PC-9 (cell line): ENCODE measurements at regions not wholly inside any gene's neighbourhood (a gene's known extent, or its start where the extent isn't known, plus 50 kb on each side); places are given as distances from the start of the nearest gene placed in this dataset.

Experiments used
- BruUV-seq: library from RNA; stranded (reverse); fragments of 400-500 nt; replicated peaks from 2 replicates; lab custom pipeline; 2021; lab: Mats Ljungman, UMichigan
- CTCF ChIA-PET: fragments of 300-600 bp; sonication (Branson Sonifier 250); formaldehyde crosslinking; loops from one replicate; lab custom pipeline; 2022; ENCODE audit warnings: antibody characterized with exemption; lab: Charles Lee
- POLR2A ChIA-PET: fragments of 300-600 bp; sonication (Branson Sonifier 250); formaldehyde crosslinking; loops from one replicate; lab custom pipeline; 2022; ENCODE audit warnings: antibody characterized with exemption; ENCODE audit not compliant: unreplicated experiment; lab: Charles Lee
- DNase-seq, 2 experiments: peaks; one replicate each; pipeline versions ENCODE4 v3.0.0 to v3.0.0-alpha.2; 2015 to 2022; ENCODE audit warnings: mixed read lengths in 1 of 2
- H2AFZ ChIP-seq: fragments of 200-600 bp; sonication (generic); 2 replicates; pipeline ENCODE4 v1.8.1; 2017; ENCODE audit warnings: antibody characterized with exemption
- H3F3A ChIP-seq: fragments of 200-600 bp; sonication (generic); 2 replicates; pipeline ENCODE4 v1.8.1; 2017; ENCODE audit warnings: antibody characterized with exemption, mild to moderate bottlenecking, low read depth; ENCODE audit not compliant: insufficient read depth
- H3K27ac ChIP-seq: fragments of 200-600 bp; sonication (generic); 2 replicates; pipeline ENCODE4 v1.6.1; 2016; ENCODE audit warnings: mixed run types
- H3K27me3 ChIP-seq: fragments of 200-600 bp; sonication (generic); 2 replicates; pipeline ENCODE4 v1.6.1; 2016; ENCODE audit warnings: low read depth, mixed run types; ENCODE audit not compliant: insufficient read depth
- H3K36me3 ChIP-seq: fragments of 200-600 bp; sonication (generic); 2 replicates; pipeline ENCODE4 v1.6.1; 2016; ENCODE audit warnings: low read depth, mixed run types
- H3K4me1 ChIP-seq: fragments of 200-600 bp; sonication (generic); replicated peaks from 2 replicates; pipeline ENCODE4 v1.6.1; 2016; ENCODE audit warnings: mixed run types; ENCODE audit not compliant: insufficient read depth
- H3K4me2 ChIP-seq: fragments of 200-600 bp; sonication (generic); 2 replicates; pipeline ENCODE4 v1.6.1; 2017; ENCODE audit warnings: mixed run types
- H3K4me3 ChIP-seq: fragments of 200-600 bp; sonication (generic); 2 replicates; pipeline ENCODE4 v1.6.1; 2016; ENCODE audit warnings: mixed run types
- H3K79me2 ChIP-seq: fragments of 200-600 bp; sonication (generic); 2 replicates; pipeline ENCODE4 v1.6.1; 2017; ENCODE audit warnings: low read depth, mixed run types
- H3K9me2 ChIP-seq: fragments of 200-600 bp; sonication (generic); 2 replicates; pipeline ENCODE4 v1.8.1; 2017; ENCODE audit warnings: mild to moderate bottlenecking; ENCODE audit not compliant: insufficient read depth
- H3K9me3 ChIP-seq: fragments of 200-600 bp; sonication (generic); 2 replicates; pipeline ENCODE4 v1.8.1; 2016; ENCODE audit warnings: low read depth; ENCODE audit not compliant: insufficient read depth
- H4K20me1 ChIP-seq: fragments of 200-600 bp; sonication (generic); 2 replicates; pipeline ENCODE4 v1.8.1; 2017; ENCODE audit not compliant: insufficient read depth
- CTCF ChIP-seq: fragments of 200-600 bp; sonication (generic); conservative IDR thresholded peaks from 2 replicates; pipeline ENCODE4 v1.6.1; 2017; ENCODE audit warnings: mixed run types, antibody characterized with exemption, mild to moderate bottlenecking, moderate library complexity
- EZH2 ChIP-seq: fragments of 200-600 bp; sonication (generic); IDR thresholded peaks from 2 replicates; pipeline ENCODE4 v1.8.0; 2017; ENCODE audit warnings: antibody characterized with exemption, low read depth
- intact Hi-C: fragments of 100-400 bp; cut with micrococcal nuclease; formaldehyde crosslinking; loops from one replicate; pipeline ENCODE4 v1.10.0; 2022; ENCODE audit not compliant: unreplicated experiment

DNA sequence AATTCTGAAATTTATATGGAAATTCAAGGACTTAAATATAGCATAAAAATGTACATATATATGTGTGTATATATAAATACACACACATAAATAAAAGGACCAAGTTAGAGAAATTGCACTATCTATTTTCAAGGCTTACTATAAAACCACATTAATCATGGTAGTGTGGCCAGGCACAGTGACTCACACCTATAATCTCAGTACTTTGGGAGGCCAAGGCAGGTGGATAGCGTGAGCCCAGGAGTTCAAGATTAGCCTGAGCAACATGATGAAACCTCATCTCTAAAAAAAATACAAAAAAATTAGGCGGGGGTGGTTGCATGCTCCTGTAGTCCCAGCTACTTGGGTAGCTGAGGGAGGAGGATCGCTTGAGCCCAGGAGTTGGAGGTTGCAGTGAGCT, 171.4 kb upstream of the GORAB start:
- Histone ChIP-seq H3K79me2 (no peaks in the 10 kb centered on the region), H3K4me3 (no peak overlapping the region), H3K27me3 (no peaks in the 10 kb centered on the region), H3K36me3 (no peaks in the 10 kb centered on the region), H3K9me2 (no peaks in the 10 kb centered on the region), H3F3A (no peaks in the 10 kb centered on the region), H3K9me3 (0 out of 2 replicates have a peak, but pooled peaks cover 4% of the 10 kb centered on the region), H4K20me1 (no peaks in the 10 kb centered on the region), H3K27ac (no peak overlapping the region), H2AFZ (no peak overlapping the region), H3K4me1 (no peaks in the 10 kb centered on the region), H3K4me2 (no peak overlapping the region)
- no peak for DNase-seq
- TF ChIP-seq EZH2 (no peak), CTCF (no peak)
- ChIA-PET POLR2A (no interaction called here), CTCF (no interaction called here)
- BruUV-seq = no TSS peak
- intact Hi-C loops = no loop called here

DNA sequence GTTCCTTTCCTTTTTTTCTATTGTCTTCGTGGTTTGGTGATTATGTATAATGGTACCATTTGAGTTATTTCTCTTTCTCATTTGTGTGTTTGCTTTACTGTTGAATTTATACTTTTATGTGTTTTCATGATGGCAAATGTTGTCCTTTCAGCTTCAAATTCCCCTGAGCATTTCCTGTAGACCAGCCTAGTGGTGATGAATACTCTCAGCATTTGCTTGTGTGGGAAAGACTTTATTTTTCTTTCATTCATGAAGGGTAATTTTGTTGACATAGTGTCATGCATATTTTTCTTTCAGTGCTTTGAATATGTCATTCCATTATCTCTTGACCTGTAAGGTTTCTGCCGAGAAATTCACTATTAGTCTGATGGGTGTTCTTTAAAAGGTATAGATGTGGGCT, 166.6 kb upstream of the GORAB start:
- TF ChIP-seq CTCF (no peak), EZH2 (no peak)
- H3K79me2 ChIP-seq = no peaks in the 10 kb centered on the region

GRCh38 chr1:170366980-170367379, 165.0 kb upstream of the GORAB start:
- intact Hi-C loops = no loop called here
- TF ChIP-seq EZH2 (no peak), CTCF (no peak)
- H3K36me3 ChIP-seq = no peaks in the 10 kb centered on the region
- no peaks in the 10 kb centered on the region for H3K27me3 ChIP-seq
- no peaks in the 10 kb centered on the region for H3F3A ChIP-seq
- no peaks in the 10 kb centered on the region for H3K4me1 ChIP-seq
- H3K4me3 ChIP-seq = no peak overlapping the region
- H3K79me2 ChIP-seq = no peaks in the 10 kb centered on the region
- H3K9me3 ChIP-seq = 0 out of 2 replicates have a peak, but pooled peaks cover 4% of the 10 kb centered on the region
- CTCF ChIA-PET = no interaction called here
- DNase-seq = no peak
- no peak overlapping the region for H3K27ac ChIP-seq
- H2AFZ ChIP-seq = no peak overlapping the region
- H4K20me1 ChIP-seq = no peaks in the 10 kb centered on the region
- H3K4me2 ChIP-seq = no peak overlapping the region
- H3K9me2 ChIP-seq = no peaks in the 10 kb centered on the region; the same call in 1 of the 2 replicates
- POLR2A ChIA-PET = no interaction called here
- no TSS peak for BruUV-seq

More for the DNA sequence above, 166.6 kb upstream of the GORAB start:
- no peaks in the 10 kb centered on the region; the same call in 1 of the 2 replicates for H3K9me2 ChIP-seq
- H4K20me1 ChIP-seq = no peaks in the 10 kb centered on the region
- BruUV-seq = no TSS peak
- H3K27ac ChIP-seq = no peak overlapping the region
- DNase-seq = no peak
- H3K36me3 ChIP-seq = no peaks in the 10 kb centered on the region
- ChIA-PET CTCF (no interaction called here), POLR2A (no interaction called here)
- H3K4me3 ChIP-seq = no peak overlapping the region
- intact Hi-C loops = no loop called here
- no peaks in the 10 kb centered on the region for H3K27me3 ChIP-seq
- H3K4me2 ChIP-seq = no peak overlapping the region
- no peaks in the 10 kb centered on the region for H3K4me1 ChIP-seq
- no peaks in the 10 kb centered on the region for H3F3A ChIP-seq
- H2AFZ ChIP-seq = no peak overlapping the region
- 0 out of 2 replicates have a peak, but pooled peaks cover 4% of the 10 kb centered on the region for H3K9me3 ChIP-seq
